ENCODE measurements at regions not wholly inside any gene's neighbourhood (a gene's known extent, or its start where the extent isn't known, plus 50 kb on each side); places are given as distances from the start of the nearest gene placed in this dataset.

- Histone ChIP-seq H3K4me2 (ENCODE audit: low read length) (no peak overlapping the region), H2AFZ (ENCODE audit: low read length) (no peak overlapping the region), H3F3A (ENCODE audit: insufficient read depth, low read length) (no peaks in the 10 kb centered on the region), H3K79me2 (ENCODE audit: insufficient read depth, low read length) (no peaks in the 10 kb centered on the region), H3K4me1 (ENCODE audit: insufficient read depth, low read length, severe bottlenecking) (no peaks in the 10 kb centered on the region), H3K27me3 (ENCODE audit: insufficient read depth, low read length) (no peaks in the 10 kb centered on the region), H4K20me1 (ENCODE audit: insufficient read depth, low read length) (no peaks in the 10 kb centered on the region), H3K36me3 (ENCODE audit: insufficient read depth, low read length) (no peaks in the 10 kb centered on the region), H3K4me3 (ENCODE audit: low read depth, low read length, poor library complexity, severe bottlenecking) (no peak overlapping the region), H3K9ac (ENCODE audit: low read length) (no peak overlapping the region), H3K9me2 (ENCODE audit: low read depth, low read length) (no peaks in the 10 kb centered on the region), H3K9me3 (ENCODE audit: low read length) (no peaks in the 10 kb centered on the region), H3K27ac (ENCODE audit: low read depth, low read length, poor library complexity, severe bottlenecking) (no peak overlapping the region)
- TF ChIP-seq, protein P1, sequence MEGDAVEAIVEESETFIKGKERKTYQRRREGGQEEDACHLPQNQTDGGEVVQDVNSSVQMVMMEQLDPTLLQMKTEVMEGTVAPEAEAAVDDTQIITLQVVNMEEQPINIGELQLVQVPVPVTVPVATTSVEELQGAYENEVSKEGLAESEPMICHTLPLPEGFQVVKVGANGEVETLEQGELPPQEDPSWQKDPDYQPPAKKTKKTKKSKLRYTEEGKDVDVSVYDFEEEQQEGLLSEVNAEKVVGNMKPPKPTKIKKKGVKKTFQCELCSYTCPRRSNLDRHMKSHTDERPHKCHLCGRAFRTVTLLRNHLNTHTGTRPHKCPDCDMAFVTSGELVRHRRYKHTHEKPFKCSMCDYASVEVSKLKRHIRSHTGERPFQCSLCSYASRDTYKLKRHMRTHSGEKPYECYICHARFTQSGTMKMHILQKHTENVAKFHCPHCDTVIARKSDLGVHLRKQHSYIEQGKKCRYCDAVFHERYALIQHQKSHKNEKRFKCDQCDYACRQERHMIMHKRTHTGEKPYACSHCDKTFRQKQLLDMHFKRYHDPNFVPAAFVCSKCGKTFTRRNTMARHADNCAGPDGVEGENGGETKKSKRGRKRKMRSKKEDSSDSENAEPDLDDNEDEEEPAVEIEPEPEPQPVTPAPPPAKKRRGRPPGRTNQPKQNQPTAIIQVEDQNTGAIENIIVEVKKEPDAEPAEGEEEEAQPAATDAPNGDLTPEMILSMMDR (IDR thresholded peaks at IDR 0.05; ENCODE audit: low read length) = no peak
Observed at GRCh38 chr11:134716582-134716981, 304.5 kb upstream of the B3GAT1 start.

DNA sequence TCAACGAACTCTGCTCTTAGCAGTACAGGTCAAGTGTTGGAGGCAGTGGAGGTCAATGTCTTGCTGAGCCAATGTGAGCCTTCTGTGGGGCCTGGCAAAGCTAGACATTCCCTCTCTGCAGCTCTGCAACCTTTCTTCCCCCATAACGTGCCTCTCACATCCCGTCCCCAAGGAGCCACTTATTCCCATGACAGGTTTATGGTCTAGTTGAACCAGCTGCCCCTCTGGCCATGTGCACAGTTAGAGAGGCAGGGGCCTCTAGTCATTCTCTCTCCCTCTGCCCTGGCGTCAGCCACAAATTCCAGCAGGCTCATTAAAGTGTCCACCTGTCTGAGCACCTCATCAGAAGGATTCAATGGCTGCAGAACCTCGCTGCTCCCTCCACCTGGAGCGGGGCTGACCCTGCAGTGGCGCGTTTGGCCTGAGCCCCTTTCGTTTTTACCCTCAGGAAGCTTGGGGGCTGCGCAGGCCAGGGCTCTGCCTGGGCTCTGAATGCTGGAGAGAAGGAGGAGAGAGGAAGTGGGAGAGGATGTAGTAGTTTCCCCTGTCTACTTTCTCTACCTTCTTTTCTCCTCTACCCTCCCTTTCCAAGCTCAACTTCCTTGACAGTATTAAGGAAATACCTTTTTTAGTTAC lies 302.1 kb upstream of the B3GAT1 start:
- Histone ChIP-seq H3F3A (ENCODE audit: insufficient read depth, low read length) (no peaks in the 10 kb centered on the region), H3K9me2 (ENCODE audit: low read depth, low read length) (no peaks in the 10 kb centered on the region), H3K36me3 (ENCODE audit: insufficient read depth, low read length) (no peaks in the 10 kb centered on the region), H3K4me2 (ENCODE audit: low read length) (no peak overlapping the region), H3K27ac (ENCODE audit: low read depth, low read length, poor library complexity, severe bottlenecking) (no peak overlapping the region), H3K4me1 (ENCODE audit: insufficient read depth, low read length, severe bottlenecking) (no peaks in the 10 kb centered on the region), H3K27me3 (ENCODE audit: insufficient read depth, low read length) (no peaks in the 10 kb centered on the region), H3K9ac (ENCODE audit: low read length) (no peak overlapping the region), H3K9me3 (ENCODE audit: low read length) (no peaks in the 10 kb centered on the region), H3K79me2 (ENCODE audit: insufficient read depth, low read length) (no peaks in the 10 kb centered on the region), H3K4me3 (ENCODE audit: low read depth, low read length, poor library complexity, severe bottlenecking) (no peak overlapping the region), H4K20me1 (ENCODE audit: insufficient read depth, low read length) (no peaks in the 10 kb centered on the region), H2AFZ (ENCODE audit: low read length) (no peak overlapping the region)
- no peak for TF ChIP-seq EZH2 (IDR thresholded peaks at IDR 0.05; ENCODE audit: borderline replicate concordance, low read length)
- TF ChIP-seq, protein P1 (IDR thresholded peaks at IDR 0.05; ENCODE audit: low read length) = no peak

DNA sequence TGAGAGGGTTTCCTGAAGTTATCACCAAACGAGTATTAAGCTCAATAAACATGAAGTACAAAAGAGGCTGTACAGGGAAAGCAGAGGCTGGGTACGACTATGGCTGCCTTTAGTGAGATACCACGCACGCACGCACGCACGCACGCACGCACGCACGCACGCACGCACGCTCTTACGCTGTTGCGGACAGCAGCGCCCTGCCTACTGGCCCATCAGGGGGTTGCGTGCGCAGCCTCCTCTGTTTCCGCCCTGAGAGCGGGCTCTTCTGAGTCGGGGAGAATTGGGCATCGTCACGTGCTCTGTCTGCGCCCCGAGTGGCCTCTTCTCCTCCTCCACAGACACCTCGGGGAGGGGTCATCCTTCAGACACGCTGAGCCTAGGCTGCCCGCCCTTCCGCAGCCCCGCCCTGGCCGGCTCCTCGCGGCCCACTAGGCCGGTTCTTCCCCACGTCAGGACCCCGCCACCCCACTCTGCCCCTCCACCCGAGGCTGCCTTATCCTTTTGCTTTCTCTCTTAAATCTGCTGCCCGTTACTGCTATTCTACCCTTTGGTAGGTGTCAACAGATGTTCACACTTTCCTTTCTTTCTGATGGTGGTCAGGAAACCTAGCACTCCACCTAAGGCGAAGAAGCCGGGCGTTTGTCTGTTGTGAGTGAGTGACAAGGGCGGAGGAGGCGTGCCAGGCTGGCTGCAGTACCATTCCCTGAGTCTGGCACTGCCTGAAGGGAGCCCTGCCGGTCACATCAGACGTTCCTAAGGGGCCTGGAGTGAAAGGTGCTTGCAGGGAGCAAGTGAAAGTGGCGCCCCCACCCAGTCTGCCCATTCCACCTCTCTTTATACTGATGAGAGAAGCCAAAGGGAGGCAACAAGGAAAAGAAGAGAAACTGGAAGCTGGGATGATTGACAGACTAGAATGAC lies 300.4 kb upstream of the B3GAT1 start:
- Histone ChIP-seq H3K9ac (ENCODE audit: low read length) (no peak overlapping the region), H2AFZ (ENCODE audit: low read length) (no peak overlapping the region), H4K20me1 (ENCODE audit: insufficient read depth, low read length) (no peaks in the 10 kb centered on the region), H3K4me2 (ENCODE audit: low read length) (no peak overlapping the region), H3K27me3 (ENCODE audit: insufficient read depth, low read length) (no peaks in the 10 kb centered on the region), H3K27ac (ENCODE audit: low read depth, low read length, poor library complexity, severe bottlenecking) (no peak overlapping the region), H3K4me1 (ENCODE audit: insufficient read depth, low read length, severe bottlenecking) (no peaks in the 10 kb centered on the region), H3K36me3 (ENCODE audit: insufficient read depth, low read length) (no peaks in the 10 kb centered on the region), H3K9me3 (ENCODE audit: low read length) (no peaks in the 10 kb centered on the region), H3F3A (ENCODE audit: insufficient read depth, low read length) (no peaks in the 10 kb centered on the region), H3K4me3 (ENCODE audit: low read depth, low read length, poor library complexity, severe bottlenecking) (no peak overlapping the region), H3K9me2 (ENCODE audit: low read depth, low read length) (no peaks in the 10 kb centered on the region), H3K79me2 (ENCODE audit: insufficient read depth, low read length) (no peaks in the 10 kb centered on the region)
- TF ChIP-seq, protein P1 (IDR thresholded peaks at IDR 0.05; ENCODE audit: low read length) = no peak
- no peak for TF ChIP-seq EZH2 (IDR thresholded peaks at IDR 0.05; ENCODE audit: borderline replicate concordance, low read length)

Data from OCI-LY1 (cell line).